Natural killer cell treated with Interleukin-12 subunit alpha and Interleukin-12 subunit beta and Interleukin-15 and Interleukin-18, amount 100 ng/mL, for 72 hours (primary cell): ENCODE measurements at regions not wholly inside any gene's neighbourhood (a gene's known extent, or its start where the extent isn't known, plus 50 kb on each side); places are given as distances from the start of the nearest gene placed in this dataset.

Experiments used
- ATAC-seq, 2 donors: fragments of 150-1000 bp; cut with Tn5 transposase in 1 of 2; sonication (Bioruptor Pico), chemical (Tn5 transposase) in 1 of 2; 2 replicates each; pipeline ENCODE4 v1.10.0; 2021
- DNase-seq: peaks from one replicate; pipeline ENCODE4 v3.0.0; 2022; ENCODE audit warnings: low spot score
- H3K27ac Mint-ChIP-seq, 2 donors: 1 replicate in 1 of 2; 2 replicates in 1 of 2; pipeline ENCODE4 v1.8.0; 2022; ENCODE audit warnings: mixed read lengths in 2 of 2, mild to moderate bottlenecking in 1 of 2, moderate library complexity in 1 of 2
- H3K27me3 Mint-ChIP-seq, 2 donors: 1 replicate in 1 of 2; 2 replicates in 1 of 2; pipeline ENCODE4 v1.8.0; 2022; ENCODE audit warnings: mixed read lengths in 2 of 2
- H3K36me3 Mint-ChIP-seq: one replicate; pipeline ENCODE4 v1.8.0; 2022; ENCODE audit warnings: mixed read lengths
- H3K4me1 Mint-ChIP-seq, 2 donors: 1 replicate in 1 of 2; 2 replicates in 1 of 2; pipeline ENCODE4 v1.8.0; 2022; ENCODE audit warnings: low read depth in 2 of 2, mixed read lengths in 2 of 2, mild to moderate bottlenecking in 1 of 2
- H3K4me3 Mint-ChIP-seq: one replicate; pipeline ENCODE4 v1.8.0; 2022; ENCODE audit warnings: mixed read lengths
- H3K9me3 Mint-ChIP-seq: 2 replicates; pipeline ENCODE4 v1.8.0; 2022; ENCODE audit warnings: mixed read lengths

- DNase-seq (no peak), ATAC-seq (peak in 1 of 2 donors; percentile 19)
- no peak overlapping the region for H3K4me3 Mint-ChIP-seq
- H3K4me1 Mint-ChIP-seq, result peaks cover 13 to 16% of the 10 kb centered on the region in 2 donors
- no peaks in the 10 kb centered on the region for H3K27me3 Mint-ChIP-seq
- peaks cover 7% of the 10 kb centered on the region for H3K36me3 Mint-ChIP-seq
- H3K9me3 Mint-ChIP-seq, result no peaks in the 10 kb centered on the region
- H3K27ac Mint-ChIP-seq, result no peak overlapping the region
Measured at GRCh38 chr1:198935306-198935921, 296.6 kb downstream of the PTPRC start.

- peaks cover 13 to 15% of the 10 kb centered on the region in 2 donors for H3K4me1 Mint-ChIP-seq
Measured at GRCh38 chr1:198936371-198937083, 297.7 kb downstream of the PTPRC start.

GRCh38 chr1:198937231-198938031 lies 298.6 kb downstream of the PTPRC start:
- H3K27ac Mint-ChIP-seq, result no peak overlapping the region
- peaks cover 3% of the 10 kb centered on the region for H3K9me3 Mint-ChIP-seq
- H3K27me3 Mint-ChIP-seq, result no peaks in the 10 kb centered on the region
- DNase-seq (peak; percentile 74), ATAC-seq (peak; percentile 97)
- peaks cover 10 to 12% of the 10 kb centered on the region in 2 donors for H3K4me1 Mint-ChIP-seq
- no peak overlapping the region for H3K4me3 Mint-ChIP-seq
- peaks cover 11% of the 10 kb centered on the region for H3K36me3 Mint-ChIP-seq

More at GRCh38 chr1:198936371-198937083, 297.7 kb downstream of the PTPRC start:
- Mint-ChIP-seq H3K27me3 (no peaks in the 10 kb centered on the region), H3K9me3 (peaks cover under 1% of the 10 kb centered on the region), H3K4me3 (no peak overlapping the region), H3K36me3 (peaks cover 12% of the 10 kb centered on the region), H3K27ac (no peak overlapping the region)
- ATAC-seq (no peak), DNase-seq (no peak)

- Mint-ChIP-seq H3K27ac (no peak overlapping the region), H3K4me1 (peaks cover 5 to 8% of the 10 kb centered on the region in 2 donors), H3K27me3 (no peaks in the 10 kb centered on the region), H3K9me3 (peaks cover 3% of the 10 kb centered on the region), H3K36me3 (peaks cover 6% of the 10 kb centered on the region), H3K4me3 (no peak overlapping the region)
- no peak for ATAC-seq
- no peak for DNase-seq
Measured at GRCh38 chr1:198939286-198939685, 300.4 kb downstream of the PTPRC start.

GRCh38 chr1:198939956-198940355 lies 301.1 kb downstream of the PTPRC start:
- ATAC-seq, result no peak
- H3K4me1 Mint-ChIP-seq, result peaks cover 5 to 8% of the 10 kb centered on the region in 2 donors
- peaks cover 6% of the 10 kb centered on the region for H3K36me3 Mint-ChIP-seq
- no peaks in the 10 kb centered on the region for H3K27me3 Mint-ChIP-seq
- peaks cover 3% of the 10 kb centered on the region for H3K9me3 Mint-ChIP-seq
- no peak for DNase-seq
- no peak overlapping the region for H3K4me3 Mint-ChIP-seq
- H3K27ac Mint-ChIP-seq, result no peak overlapping the region

GRCh38 chr1:198942466-198942865 lies 303.6 kb downstream of the PTPRC start:
- Mint-ChIP-seq H3K36me3 (peaks cover 6% of the 10 kb centered on the region), H3K4me1 (peaks cover 4% of the 10 kb centered on the region in 2 donors), H3K27ac (no peak overlapping the region), H3K27me3 (no peaks in the 10 kb centered on the region), H3K4me3 (no peak overlapping the region), H3K9me3 (peaks cover 3% of the 10 kb centered on the region)
- ATAC-seq (no peak), DNase-seq (no peak)

- H3K4me1 Mint-ChIP-seq, result peaks cover 0 to 3% of the 10 kb centered on the region in 2 donors
- DNase-seq, result no peak
- H3K4me3 Mint-ChIP-seq, result no peak overlapping the region
- no peaks in the 10 kb centered on the region for H3K27me3 Mint-ChIP-seq
- peaks cover 3% of the 10 kb centered on the region for H3K9me3 Mint-ChIP-seq
- H3K36me3 Mint-ChIP-seq, result peaks cover 6% of the 10 kb centered on the region
- ATAC-seq, result no peak
- H3K27ac Mint-ChIP-seq, result no peak overlapping the region
Measured at GRCh38 chr1:198943484-198944187, 304.8 kb downstream of the PTPRC start.

- H3K4me3 Mint-ChIP-seq, result no peak overlapping the region
- no peaks in the 10 kb centered on the region for H3K9me3 Mint-ChIP-seq
- no peak overlapping the region for H3K27ac Mint-ChIP-seq
- H3K4me1 Mint-ChIP-seq, result peaks cover 0 to 3% of the 10 kb centered on the region in 2 donors
- no peak for ATAC-seq
- H3K36me3 Mint-ChIP-seq, result no peaks in the 10 kb centered on the region
- DNase-seq, result no peak
- H3K27me3 Mint-ChIP-seq, result no peaks in the 10 kb centered on the region
Measured at GRCh38 chr1:198947456-198947855, 308.6 kb downstream of the PTPRC start.

- Mint-ChIP-seq H3K4me3 (no peak overlapping the region), H3K9me3 (no peaks in the 10 kb centered on the region), H3K4me1 (peaks cover 0 to 3% of the 10 kb centered on the region in 2 donors), H3K27me3 (no peaks in the 10 kb centered on the region), H3K27ac (no peak overlapping the region), H3K36me3 (peaks cover 1% of the 10 kb centered on the region)
- no peak for ATAC-seq
- no peak for DNase-seq
Measured at GRCh38 chr1:198948895-198949659, 310.2 kb downstream of the PTPRC start.

- Mint-ChIP-seq H3K4me3 (no peak overlapping the region), H3K27me3 (no peaks in the 10 kb centered on the region), H3K27ac (no peak overlapping the region), H3K9me3 (peaks cover 3% of the 10 kb centered on the region), H3K4me1 (peaks cover 0 to 3% of the 10 kb centered on the region in 2 donors), H3K36me3 (peaks cover 11% of the 10 kb centered on the region)
- DNase-seq, result no peak
- no peak for ATAC-seq
Measured at GRCh38 chr1:198950036-198950435, 311.2 kb downstream of the PTPRC start.

- Mint-ChIP-seq H3K36me3 (peaks cover 11% of the 10 kb centered on the region), H3K4me1 (peaks cover 7 to 10% of the 10 kb centered on the region in 2 donors), H3K4me3 (no peak overlapping the region), H3K27ac (no peak overlapping the region), H3K27me3 (no peaks in the 10 kb centered on the region), H3K9me3 (peaks cover 3% of the 10 kb centered on the region)
- ATAC-seq, result no peak
- no peak for DNase-seq
Measured at GRCh38 chr1:198955085-198955484, 316.2 kb downstream of the PTPRC start.

- Mint-ChIP-seq H3K36me3 (peaks cover 11% of the 10 kb centered on the region), H3K4me3 (no peak overlapping the region), H3K27me3 (no peaks in the 10 kb centered on the region), H3K4me1 (peaks cover 7% of the 10 kb centered on the region in 2 donors), H3K27ac (no peak overlapping the region), H3K9me3 (peaks cover 3% of the 10 kb centered on the region)
- no peak for ATAC-seq
- no peak for DNase-seq
Measured at GRCh38 chr1:198957044-198957443, 318.2 kb downstream of the PTPRC start.

GRCh38 chr1:198959032-198959431 lies 320.2 kb downstream of the PTPRC start:
- ATAC-seq (no peak), DNase-seq (no peak)
- Mint-ChIP-seq H3K4me3 (no peak overlapping the region), H3K27ac (no peak overlapping the region), H3K9me3 (peaks cover 9% of the 10 kb centered on the region), H3K27me3 (no peaks in the 10 kb centered on the region), H3K4me1 (peaks cover 9 to 14% of the 10 kb centered on the region in 2 donors), H3K36me3 (peaks cover 27% of the 10 kb centered on the region)
